Naive thymus-derived CD4-positive, alpha-beta T cell (primary cell): ENCODE measurements at regions not wholly inside any gene's neighbourhood (a gene's known extent, or its start where the extent isn't known, plus 50 kb on each side); places are given as distances from the start of the nearest gene placed in this dataset.

Source experiments
- ATAC-seq: fragments of 150-1000 bp; cut with Tn5 transposase; 2 replicates; pipeline ENCODE4 v1.10.0; 2021; ENCODE audit warnings: mild to moderate bottlenecking, moderate library complexity
- CTCF ChIA-PET: fragments of 350-600 bp; sonication (Branson Sonifier 250); formaldehyde crosslinking; loops from one replicate; lab custom pipeline; 2021; ENCODE audit warnings: antibody characterized with exemption; lab: Charles Lee
- POLR2A ChIA-PET: fragments of 350-600 bp; sonication (Branson Sonifier 250); formaldehyde crosslinking; loops from one replicate; lab custom pipeline; 2021; ENCODE audit warnings: antibody characterized with exemption, inconsistent platforms; lab: Charles Lee
- DNase-seq, 9 donors: peaks; one replicate each; pipeline versions ENCODE4 v3.0.0 to v3.0.0-alpha.2; 2020 to 2022; ENCODE audit warnings: mixed read lengths in 1 of 9
- H3K27ac ChIP-seq: one replicate; pipeline ENCODE4 v1.7.0; 2013; ENCODE audit warnings: mild to moderate bottlenecking, low read depth, low read length, moderate library complexity
- H3K27me3 ChIP-seq, 2 donors: one replicate each; pipeline ENCODE4 v1.7.0; 2013; ENCODE audit warnings: low read length in 2 of 2, mild to moderate bottlenecking in 2 of 2, moderate library complexity in 2 of 2; ENCODE audit not compliant: control insufficient read depth in 2 of 2, insufficient read depth in 2 of 2
- H3K36me3 ChIP-seq, 3 experiments: 1 replicate in 2 of 3; 2 replicates in 1 of 3; pipeline ENCODE4 v1.7.0; 2013; ENCODE audit warnings: low read length in 3 of 3, mild to moderate bottlenecking in 3 of 3, moderate library complexity in 1 of 3; ENCODE audit not compliant: insufficient read depth in 3 of 3, control insufficient read depth in 2 of 3
- H3K4me1 ChIP-seq, 2 donors: one replicate each; pipeline ENCODE4 v1.7.0; 2013; ENCODE audit warnings: low read length in 2 of 2, mild to moderate bottlenecking in 2 of 2, moderate library complexity in 1 of 2; ENCODE audit not compliant: control insufficient read depth in 2 of 2, insufficient read depth in 2 of 2
- H3K4me3 ChIP-seq: 2 replicates; pipeline ENCODE4 v1.7.0; 2013; ENCODE audit warnings: mild to moderate bottlenecking, low read length
- H3K9me3 ChIP-seq, 3 experiments: 1 replicate in 2 of 3; 2 replicates in 1 of 3; pipeline ENCODE4 v1.7.0; 2013; ENCODE audit warnings: low read length in 3 of 3; ENCODE audit not compliant: control insufficient read depth in 2 of 3
- H3K27ac Mint-ChIP-seq, 9 donors: one replicate each; pipeline ENCODE4 v1.8.0; 2020 to 2022; ENCODE audit warnings: mixed read lengths in 9 of 9, mild to moderate bottlenecking in 8 of 9, moderate library complexity in 5 of 9, inconsistent platforms in 2 of 9
- H3K27me3 Mint-ChIP-seq, 5 donors: one replicate each; pipeline ENCODE4 v1.8.0; 2021 to 2022; ENCODE audit warnings: mixed read lengths in 5 of 5, mild to moderate bottlenecking in 1 of 5
- H3K36me3 Mint-ChIP-seq, 5 donors: one replicate each; pipeline ENCODE4 v1.8.0; 2020 to 2022; ENCODE audit warnings: mixed read lengths in 5 of 5, mild to moderate bottlenecking in 3 of 5, inconsistent platforms in 1 of 5
- H3K4me1 Mint-ChIP-seq, 7 donors: one replicate each; pipeline ENCODE4 v1.8.0; 2020 to 2022; ENCODE audit warnings: mixed read lengths in 7 of 7, mild to moderate bottlenecking in 3 of 7, inconsistent platforms in 1 of 7
- H3K4me3 Mint-ChIP-seq, 10 donors: one replicate each; pipeline ENCODE4 v1.8.0; 2020 to 2022; ENCODE audit warnings: mild to moderate bottlenecking in 10 of 10, mixed read lengths in 10 of 10, moderate library complexity in 6 of 10, inconsistent platforms in 2 of 10
- H3K9me3 Mint-ChIP-seq, 11 donors: one replicate each; pipeline ENCODE4 v1.8.0; 2020 to 2022; ENCODE audit warnings: mixed read lengths in 11 of 11, mild to moderate bottlenecking in 4 of 11, inconsistent platforms in 1 of 11, moderate library complexity in 1 of 11
- intact Hi-C, 2 donors: fragments of 100-400 bp; cut with micrococcal nuclease; formaldehyde crosslinking; loops; one replicate each; pipeline ENCODE4 v1.15.1; 2023

- H3K27me3 Mint-ChIP-seq: no peaks in the 10 kb centered on the region
- H3K4me1 Mint-ChIP-seq: no peaks in the 10 kb centered on the region
- no peak overlapping the region for H3K27ac Mint-ChIP-seq
- H3K4me3 Mint-ChIP-seq: no peak overlapping the region
- peaks cover 0 to 25% (median 7%) of the 10 kb centered on the region in 11 donors for H3K9me3 Mint-ChIP-seq
- Histone ChIP-seq H3K36me3 (no peaks in the 10 kb centered on the region), H3K4me1 (no peaks in the 10 kb centered on the region), H3K27ac (no peak overlapping the region), H3K4me3 (no peak overlapping the region), H3K27me3 (no peaks in the 10 kb centered on the region), H3K9me3 (peaks cover 0 to 3% (median 0%) of the 10 kb centered on the region in 3 experiments)
- CTCF ChIA-PET: no interaction called here
- intact Hi-C loops: no loop called here
- H3K36me3 Mint-ChIP-seq: no peaks in the 10 kb centered on the region
- ATAC-seq (no peak), DNase-seq (no peak)
- POLR2A ChIA-PET: no interaction called here
Measured at GRCh38 chr16:59740858-59741257, 1006.7 kb upstream of the GOT2 start.

- Mint-ChIP-seq H3K27me3 (no peaks in the 10 kb centered on the region), H3K27ac (no peak overlapping the region), H3K9me3 (peaks cover 0 to 16% (median 6%) of the 10 kb centered on the region in 11 donors), H3K4me1 (no peaks in the 10 kb centered on the region), H3K36me3 (no peaks in the 10 kb centered on the region), H3K4me3 (no peak overlapping the region)
- DNase-seq (no peak), ATAC-seq (no peak)
- no peaks in the 10 kb centered on the region for H3K36me3 ChIP-seq
- H3K9me3 ChIP-seq: no peaks in the 10 kb centered on the region
- no peak overlapping the region for H3K27ac ChIP-seq
- H3K4me1 ChIP-seq: no peaks in the 10 kb centered on the region
- ChIA-PET POLR2A (no interaction called here), CTCF (no interaction called here)
- intact Hi-C loops: no loop called here
- no peaks in the 10 kb centered on the region for H3K27me3 ChIP-seq
- no peak overlapping the region for H3K4me3 ChIP-seq
Measured at GRCh38 chr16:59737274-59737673, 1003.2 kb upstream of the GOT2 start.

DNA sequence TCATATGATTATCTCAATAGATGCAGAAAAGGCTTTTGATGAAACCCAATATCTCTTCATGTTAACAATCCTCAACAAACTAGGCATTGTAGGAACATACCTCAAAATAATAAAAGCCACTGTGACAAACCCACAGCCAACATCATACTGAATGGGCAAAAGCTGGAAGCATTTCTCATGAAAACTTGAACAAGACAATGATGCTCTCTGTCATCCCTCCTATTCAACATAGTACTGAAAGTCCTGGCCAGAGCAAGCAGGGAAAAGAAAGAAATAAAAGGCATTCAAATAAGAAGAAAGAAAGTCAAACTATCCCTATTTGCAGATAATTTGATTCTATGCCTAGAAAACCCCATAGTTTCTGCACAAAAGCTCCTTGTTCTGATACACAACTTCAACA, 999.2 kb upstream of the GOT2 start:
- H3K27me3 ChIP-seq: no peaks in the 10 kb centered on the region
- no peak overlapping the region for H3K4me3 ChIP-seq
- Mint-ChIP-seq H3K4me3 (no peak overlapping the region), H3K9me3 (peaks cover 0 to 40% (median 13%) of the 10 kb centered on the region in 11 donors), H3K27me3 (peaks cover 0 to 3% (median 0%) of the 10 kb centered on the region in 5 donors), H3K36me3 (no peaks in the 10 kb centered on the region), H3K27ac (no peak overlapping the region), H3K4me1 (no peaks in the 10 kb centered on the region)
- no peaks in the 10 kb centered on the region for H3K9me3 ChIP-seq
- no peak overlapping the region for H3K27ac ChIP-seq
- DNase-seq: no peak
- ATAC-seq: no peak
- ChIA-PET POLR2A (no interaction called here), CTCF (no interaction called here)
- no peaks in the 10 kb centered on the region for H3K4me1 ChIP-seq
- H3K36me3 ChIP-seq: no peaks in the 10 kb centered on the region
- intact Hi-C loops: no loop called here

DNA sequence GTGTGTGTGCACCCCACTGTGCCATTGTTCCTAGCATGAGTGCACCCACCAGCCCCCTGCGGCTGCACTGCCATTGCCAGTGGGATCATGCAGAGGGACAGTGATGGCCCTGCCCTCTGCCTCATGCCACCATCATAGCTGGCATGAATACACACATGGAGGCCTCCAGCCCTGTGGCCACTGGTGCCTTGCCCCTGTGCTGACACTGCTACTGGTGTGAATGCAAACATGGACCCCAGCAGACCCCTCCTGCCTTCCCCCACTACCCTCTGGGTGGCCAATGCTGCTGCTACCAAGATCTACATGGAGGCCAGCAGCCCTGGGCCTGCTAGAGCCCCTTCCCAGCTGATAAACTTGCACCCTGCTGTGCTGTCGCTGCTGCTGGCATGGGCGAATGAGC, 995.5 kb upstream of the GOT2 start:
- Mint-ChIP-seq H3K4me3 (no peak overlapping the region), H3K27me3 (peaks cover 0 to 5% (median 0%) of the 10 kb centered on the region in 5 donors), H3K4me1 (no peaks in the 10 kb centered on the region), H3K9me3 (peaks cover 0 to 52% (median 9%) of the 10 kb centered on the region in 11 donors), H3K36me3 (no peaks in the 10 kb centered on the region), H3K27ac (no peak overlapping the region)
- intact Hi-C loops: no loop called here
- ATAC-seq: no peak
- no peaks in the 10 kb centered on the region for H3K4me1 ChIP-seq
- no peak overlapping the region for H3K4me3 ChIP-seq
- no peak overlapping the region for H3K27ac ChIP-seq
- DNase-seq: no peak
- H3K9me3 ChIP-seq: no peaks in the 10 kb centered on the region
- CTCF ChIA-PET: no interaction called here
- H3K27me3 ChIP-seq: no peaks in the 10 kb centered on the region
- POLR2A ChIA-PET: no interaction called here
- H3K36me3 ChIP-seq: no peaks in the 10 kb centered on the region

DNA sequence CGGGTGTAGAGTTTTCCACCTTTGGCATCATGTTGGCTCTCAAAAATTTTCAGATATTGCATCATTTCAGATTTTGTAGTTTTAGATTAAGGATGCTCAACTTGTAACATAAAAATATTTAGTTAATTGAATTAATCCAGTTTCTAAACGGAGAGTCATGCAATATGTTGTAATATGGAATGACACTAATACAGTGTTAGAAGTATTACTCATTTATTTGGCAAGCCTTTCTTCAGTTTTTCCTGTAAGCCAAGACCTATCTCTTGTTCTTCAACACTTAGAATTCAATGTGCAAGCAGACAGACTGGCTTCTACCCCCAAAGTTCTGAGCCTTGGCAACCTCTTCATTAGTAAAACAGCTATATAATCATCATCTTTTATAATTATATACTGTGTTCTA, 985.0 kb upstream of the GOT2 start:
- ATAC-seq: no peak

DNA sequence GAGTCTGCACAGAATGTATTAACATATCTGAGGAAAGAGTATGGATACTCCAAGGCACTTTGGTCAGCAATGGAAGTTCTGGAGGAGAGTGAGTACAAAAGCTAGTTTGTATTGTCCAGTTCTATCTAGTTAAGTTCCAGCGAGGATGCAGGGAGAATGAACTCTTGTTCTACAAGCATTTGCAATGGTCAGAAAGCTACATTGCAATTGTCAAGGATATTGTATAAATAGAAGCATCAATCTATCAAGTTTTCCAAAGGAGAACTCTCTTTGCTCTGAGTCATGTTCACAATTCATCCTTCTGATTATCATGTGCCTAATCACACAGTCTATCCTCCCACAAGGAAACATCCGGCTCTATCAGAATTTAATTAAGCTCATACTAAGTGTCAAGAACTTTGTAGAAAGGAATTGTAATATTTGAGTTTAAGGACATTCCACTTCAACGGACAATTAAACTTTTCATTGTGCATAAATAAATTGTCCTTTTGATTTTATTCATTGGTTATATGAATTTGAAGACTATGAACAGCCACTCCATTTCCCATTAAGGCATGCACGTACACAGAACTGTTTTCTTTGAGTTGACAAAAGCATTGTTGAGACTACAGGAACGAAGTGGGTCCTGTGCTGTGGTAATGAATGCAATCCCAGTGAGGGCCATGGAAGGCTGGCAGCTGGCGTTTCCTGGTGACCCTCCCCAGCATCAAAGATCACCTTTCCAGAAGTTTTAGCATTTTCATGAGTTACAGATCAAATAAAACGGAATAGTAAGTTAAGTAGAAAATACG, 973.5 kb upstream of the GOT2 start:
- no peak overlapping the region for H3K4me3 ChIP-seq
- H3K27ac ChIP-seq: no peak overlapping the region
- Mint-ChIP-seq H3K4me1 (no peaks in the 10 kb centered on the region), H3K36me3 (no peaks in the 10 kb centered on the region), H3K9me3 (peaks cover 0 to 21% (median 0%) of the 10 kb centered on the region in 11 donors), H3K27ac (no peak overlapping the region), H3K27me3 (no peaks in the 10 kb centered on the region), H3K4me3 (no peak overlapping the region)
- H3K36me3 ChIP-seq: no peaks in the 10 kb centered on the region
- no peaks in the 10 kb centered on the region for H3K4me1 ChIP-seq
- intact Hi-C loops: no loop called here
- ChIA-PET CTCF (no interaction called here), POLR2A (no interaction called here)
- no peaks in the 10 kb centered on the region for H3K9me3 ChIP-seq
- H3K27me3 ChIP-seq: no peaks in the 10 kb centered on the region
- DNase-seq: no peak
- ATAC-seq: no peak

More for the DNA sequence above, 985.0 kb upstream of the GOT2 start:
- Mint-ChIP-seq H3K36me3 (no peaks in the 10 kb centered on the region), H3K27ac (no peak overlapping the region), H3K27me3 (no peaks in the 10 kb centered on the region), H3K4me1 (no peaks in the 10 kb centered on the region), H3K9me3 (peaks cover 0 to 3% (median 0%) of the 10 kb centered on the region in 11 donors), H3K4me3 (no peak overlapping the region)
- CTCF ChIA-PET: no interaction called here
- Histone ChIP-seq H3K27ac (no peak overlapping the region), H3K9me3 (no peaks in the 10 kb centered on the region), H3K36me3 (no peaks in the 10 kb centered on the region), H3K27me3 (no peaks in the 10 kb centered on the region), H3K4me3 (no peak overlapping the region), H3K4me1 (no peaks in the 10 kb centered on the region)
- intact Hi-C loops: no loop called here
- POLR2A ChIA-PET: no interaction called here
- DNase-seq: no peak
